ENCODE measurements at regions not wholly inside any gene's neighbourhood (a gene's known extent, or its start where the extent isn't known, plus 50 kb on each side); places are given as distances from the start of the nearest gene placed in this dataset.
A peak's percentile ranks its signal among the peaks of the same experiment; 100 is the strongest.

DNA sequence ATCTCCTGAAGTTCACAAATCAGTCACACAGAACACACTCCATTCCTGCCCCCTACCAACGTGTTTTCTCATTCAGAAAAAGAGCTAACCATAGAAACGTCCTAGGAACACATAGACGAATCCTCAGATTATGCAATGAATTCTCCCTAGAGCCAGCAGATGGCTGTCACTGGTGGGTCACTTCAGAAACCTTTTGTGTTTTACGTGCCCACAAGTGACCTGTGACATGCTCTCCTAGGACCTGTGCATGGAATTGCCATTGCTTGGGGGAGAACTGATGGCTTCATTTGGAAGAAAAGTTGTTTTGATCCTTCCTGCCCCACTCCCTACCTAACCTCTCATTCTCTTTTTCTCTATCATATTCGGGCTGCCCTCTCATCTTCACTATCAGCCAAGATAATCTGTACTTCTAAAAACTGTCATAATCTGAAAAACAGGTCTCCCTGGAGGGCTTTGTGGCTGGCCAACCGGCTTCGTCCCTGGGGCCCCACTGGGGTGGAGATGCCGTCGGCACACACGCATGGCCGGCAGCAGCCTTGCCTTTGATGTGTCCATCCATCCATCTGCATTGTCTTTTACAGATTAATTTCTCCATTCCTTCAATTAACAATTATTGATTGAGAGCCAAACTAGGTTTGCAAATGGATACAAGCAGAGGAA is 144.1 kb upstream of the SERP2 start:
- no peak for DNase-seq

- DNase-seq, result no peak
Observed at GRCh38 chr13:44230071-44230470, 143.6 kb upstream of the SERP2 start.

DNA sequence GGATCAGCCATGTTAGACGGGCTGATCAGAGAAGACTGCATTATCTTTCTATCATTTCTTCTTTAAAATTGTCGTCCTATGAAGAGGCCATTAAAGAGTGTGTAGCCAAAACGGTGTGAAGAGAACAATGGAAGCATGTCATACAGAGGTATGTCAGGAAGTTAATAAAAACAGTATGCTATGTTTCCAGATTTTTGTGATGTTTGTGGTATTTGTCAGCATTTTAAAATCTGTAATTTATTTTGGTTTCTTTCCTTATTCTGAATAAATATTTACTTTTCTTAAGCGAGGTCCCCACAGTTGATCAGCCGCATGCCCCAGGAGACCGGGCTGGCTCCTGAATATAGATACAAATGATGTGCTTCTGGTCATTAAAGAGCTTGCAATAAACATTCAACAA is 142.9 kb upstream of the SERP2 start:
- DNase-seq, result no peak

GRCh38 chr13:44231786-44232516 is 141.7 kb upstream of the SERP2 start:
- no peak for DNase-seq

DNA sequence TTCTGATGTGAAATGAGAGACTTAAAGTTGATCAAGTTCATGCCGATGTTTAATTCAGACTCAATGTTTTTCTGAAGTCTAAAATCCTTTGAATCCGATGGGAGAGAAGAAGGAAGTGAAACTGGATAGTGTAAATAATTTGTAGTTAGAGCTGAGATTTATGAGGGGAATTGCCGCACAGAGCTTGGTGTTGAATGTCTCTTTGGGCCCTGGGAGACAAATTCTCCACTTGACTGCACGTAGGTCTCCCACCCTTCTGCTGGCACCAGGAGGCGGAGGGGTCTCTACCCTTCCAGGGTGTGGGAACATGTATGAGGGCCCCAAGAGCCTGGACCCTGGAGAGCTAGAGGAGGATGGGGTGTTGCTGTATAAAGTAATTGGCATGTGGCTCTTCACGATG is 140.8 kb upstream of the SERP2 start:
- no peak for DNase-seq

DNA sequence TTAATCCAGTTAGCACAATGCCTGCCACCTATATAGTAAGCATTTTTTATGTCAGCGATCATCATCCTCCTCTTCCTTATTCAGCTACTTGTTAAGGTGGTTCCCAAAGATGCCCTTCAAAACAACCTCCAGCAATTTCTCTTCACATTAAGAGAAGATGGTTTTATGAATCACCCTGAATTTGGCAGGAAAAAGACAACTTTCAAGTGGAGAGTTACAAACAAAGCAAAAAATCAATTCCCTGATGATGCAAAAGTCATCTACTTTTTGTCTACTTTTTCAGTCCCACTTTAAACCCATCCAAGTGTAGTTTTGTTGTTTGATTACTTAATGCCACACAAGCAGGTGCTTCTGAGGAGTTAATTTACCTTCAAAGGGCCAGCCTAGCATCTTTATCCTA is 139.1 kb upstream of the SERP2 start:
- DNase-seq, result no peak

GRCh38 chr13:44236370-44236769 is 137.3 kb upstream of the SERP2 start:
- no peak for DNase-seq

DNA sequence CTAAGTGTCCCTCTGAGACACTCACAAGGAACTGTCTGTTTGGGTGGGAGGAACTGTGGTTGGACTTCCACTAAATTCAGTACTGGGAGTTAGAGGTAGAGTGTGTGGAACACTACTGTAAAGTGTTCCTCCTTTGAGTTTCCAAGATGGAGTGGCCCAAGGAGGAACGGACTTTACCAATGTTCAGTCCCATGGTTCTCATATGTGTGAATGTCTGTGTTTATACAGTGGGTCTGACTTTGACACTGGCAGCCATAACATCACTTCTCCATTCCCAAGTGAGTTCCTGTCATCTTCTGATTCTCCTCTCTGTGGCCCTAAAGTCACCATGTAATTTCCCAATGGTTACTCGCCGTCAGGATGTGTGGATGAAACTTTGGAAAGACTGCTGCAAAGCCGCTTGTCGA is 136.8 kb upstream of the SERP2 start:
- no peak for DNase-seq

GRCh38 chr13:44237276-44237767 is 136.3 kb upstream of the SERP2 start:
- DNase-seq, result peak; percentile 60

DNA sequence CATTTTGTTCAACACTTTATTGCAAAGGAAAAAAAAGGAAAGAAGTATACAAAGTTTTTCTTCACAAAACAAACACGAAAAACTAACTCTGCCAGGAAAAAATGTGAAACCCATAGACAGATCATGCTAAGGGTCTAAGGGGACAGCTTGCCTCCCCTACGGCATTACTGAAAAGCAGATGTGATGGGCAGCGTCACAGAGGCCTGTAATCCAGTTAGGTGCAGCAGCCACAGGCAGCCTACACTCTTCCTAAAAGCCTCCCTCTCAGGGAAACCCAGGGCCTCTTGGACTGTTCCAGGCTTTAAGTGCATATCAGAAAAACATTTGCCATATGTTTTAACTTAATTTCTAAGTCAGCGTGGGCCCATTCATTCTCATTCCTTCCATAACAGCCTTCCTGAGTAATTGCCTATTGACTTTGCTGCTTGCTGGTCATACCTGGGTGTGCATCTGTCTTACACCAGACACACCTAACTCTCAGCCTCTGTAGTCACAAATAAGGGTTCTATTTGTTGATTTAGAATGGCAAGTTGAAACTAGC is 135.7 kb upstream of the SERP2 start:
- DNase-seq, result no peak

- DNase-seq, result no peak
Observed at GRCh38 chr13:44240611-44241145, 132.9 kb upstream of the SERP2 start.

DNA sequence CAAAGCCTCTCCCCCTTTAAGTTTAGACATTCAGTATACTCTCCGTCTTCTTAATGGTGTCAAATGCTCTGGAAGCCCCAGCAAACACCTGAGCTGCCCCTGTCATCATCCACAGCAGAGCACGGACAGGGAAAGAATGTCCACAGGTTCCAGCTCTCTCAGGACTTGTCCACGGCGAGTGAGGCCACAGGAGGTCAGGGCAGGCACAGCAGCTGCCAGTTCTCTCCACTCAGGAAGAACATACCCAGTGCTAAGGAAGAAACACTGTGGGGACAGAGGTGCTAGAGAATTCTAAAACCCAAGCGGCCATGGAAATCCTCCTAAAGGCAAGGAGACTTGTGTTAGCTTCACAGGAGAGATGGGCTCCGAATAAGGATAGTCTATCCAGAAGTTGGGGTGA is 132.0 kb upstream of the SERP2 start:
- DNase-seq, result no peak

GRCh38 chr13:44242766-44243165 is 130.9 kb upstream of the SERP2 start:
- no peak for DNase-seq

- peak; percentile 54 for DNase-seq
Observed at GRCh38 chr13:44243198-44243857, 130.3 kb upstream of the SERP2 start.

GRCh38 chr13:44244288-44244687 is 129.3 kb upstream of the SERP2 start:
- DNase-seq, result no peak

DNA sequence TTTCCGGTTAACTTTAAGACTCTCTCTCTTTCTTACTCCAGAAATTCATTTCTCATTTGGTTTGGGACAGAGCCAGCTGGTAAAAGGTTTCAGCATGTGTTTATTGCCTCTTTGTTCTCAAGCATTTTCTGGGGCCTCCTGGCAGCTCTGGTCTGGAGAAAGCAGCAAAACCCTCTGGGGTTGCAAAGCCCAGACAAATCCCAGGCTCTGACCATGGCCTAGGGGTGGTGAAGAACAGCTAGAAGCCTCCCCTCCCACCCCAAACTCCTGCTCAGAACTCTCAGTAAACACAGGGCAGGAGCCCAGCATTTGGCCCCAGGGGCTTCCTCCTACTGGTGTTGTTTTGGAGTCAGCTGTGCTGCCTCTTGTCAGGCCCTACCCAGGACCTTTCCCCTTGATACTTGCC is 124.2 kb upstream of the SERP2 start:
- no peak for DNase-seq

GRCh38 chr13:44252938-44253337 is 120.7 kb upstream of the SERP2 start:
- DNase-seq, result no peak

GRCh38 chr13:44255771-44256364 is 117.8 kb upstream of the SERP2 start:
- no peak for DNase-seq

- no peak for DNase-seq
Observed at GRCh38 chr13:44257796-44258195, 115.8 kb upstream of the SERP2 start.

DNA sequence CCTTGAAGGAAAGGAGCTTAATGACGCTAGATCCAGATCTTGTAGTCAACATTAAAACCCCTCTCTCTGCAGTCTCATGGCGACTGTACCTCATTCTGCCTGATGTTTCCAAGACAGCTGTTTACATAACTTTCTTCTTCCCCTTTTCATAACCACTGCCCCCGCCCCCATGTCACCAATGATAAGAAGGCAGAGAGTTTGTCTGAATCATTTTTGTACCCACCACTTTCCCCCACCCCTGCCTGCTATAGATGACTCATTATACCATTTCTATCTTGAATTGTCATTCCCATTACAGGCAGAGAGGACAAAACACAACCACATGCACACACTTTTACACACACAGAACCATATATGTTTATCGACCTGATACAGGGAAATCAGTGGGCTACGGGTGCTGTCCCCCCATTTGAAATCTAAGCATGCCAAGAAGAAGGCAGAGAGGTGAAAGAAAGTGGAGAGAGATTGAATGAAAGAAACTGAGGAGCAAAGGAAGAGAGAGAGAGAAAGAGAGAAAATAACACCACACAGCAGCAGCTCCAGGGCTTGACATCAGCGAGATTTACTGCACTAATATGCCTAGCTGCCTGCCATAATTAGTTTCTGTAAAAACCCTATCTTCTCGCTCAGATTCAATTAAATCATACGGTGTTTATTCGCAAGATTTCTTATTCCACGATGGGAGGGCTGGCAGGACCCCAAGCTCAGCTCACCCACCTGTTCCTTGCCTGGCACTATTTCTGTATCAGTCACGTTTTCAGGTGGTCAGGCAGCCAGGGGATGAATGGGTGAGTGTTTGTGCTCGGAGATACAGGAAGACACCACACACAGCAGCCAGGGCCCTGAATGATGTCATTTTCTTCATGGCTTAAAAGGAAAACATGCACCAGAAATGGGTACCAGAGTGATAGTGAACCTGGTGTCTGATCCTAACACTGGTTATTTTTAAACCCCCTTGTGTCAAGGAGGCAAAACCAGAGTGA is 114.3 kb upstream of the SERP2 start:
- DNase-seq, result peak; percentile 80

DNA sequence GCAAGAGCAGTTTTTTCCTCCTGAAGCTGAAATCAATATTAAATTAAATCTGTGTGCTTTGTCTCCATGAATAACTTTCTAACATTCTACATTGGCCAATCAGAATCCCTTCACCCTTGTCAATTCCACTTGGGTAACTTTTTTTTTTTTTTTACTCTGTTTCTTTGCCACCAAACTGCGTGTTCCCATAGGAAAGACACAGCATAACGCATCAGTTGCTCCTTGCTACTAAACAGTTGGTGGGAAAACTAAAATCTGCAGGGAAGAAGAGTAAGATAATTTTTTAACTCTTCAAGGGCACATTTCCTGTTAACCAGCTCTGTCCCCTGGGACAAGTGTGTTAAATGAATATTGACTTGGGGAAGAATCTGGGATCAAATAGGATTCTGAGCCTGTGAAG is 113.3 kb upstream of the SERP2 start:
- DNase-seq, result no peak

Measured in CD4-positive, alpha-beta T cell treated with Interferon gamma for 1 hour (primary cell).